ENCODE measurements at regions not wholly inside any gene's neighbourhood (a gene's known extent, or its start where the extent isn't known, plus 50 kb on each side); places are given as distances from the start of the nearest gene placed in this dataset.

DNA sequence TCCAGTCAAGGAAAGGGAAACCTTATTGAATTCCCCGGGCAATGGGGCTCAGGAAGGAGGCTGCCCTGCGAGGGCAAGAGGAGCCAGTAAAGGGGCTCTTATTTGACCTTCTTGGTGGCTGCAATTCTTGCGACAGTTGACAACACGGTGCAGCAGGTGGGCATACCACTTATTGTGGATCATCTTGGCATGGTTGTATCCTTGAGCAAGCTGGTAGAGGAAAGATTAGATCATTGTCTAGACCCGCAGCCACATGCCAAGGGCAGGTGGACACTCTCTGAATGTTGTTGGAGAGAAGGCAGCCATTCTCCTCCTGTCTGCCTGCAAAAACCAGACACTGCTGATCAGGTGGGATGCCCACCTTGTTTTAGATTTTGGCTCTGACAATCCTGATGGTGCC lies 170.2 kb upstream of the CHST9 start:
- BruUV-seq (replicated peaks) = no TSS peak
- no peak for FAIRE-seq
- Histone ChIP-seq H3K4me2 (ENCODE audit: control insufficient read depth, insufficient read depth) (no peak overlapping the region), H2AFZ (ENCODE audit: control insufficient read depth, low read depth, low read length) (no peak overlapping the region), H3K27ac (ENCODE audit: control insufficient read depth, insufficient read depth) (no peak overlapping the region), H3K27me3 (replicated peaks in 1 of 2; ENCODE audit: control insufficient read depth in 2 of 2, insufficient read depth in 2 of 2, low read length in 1 of 2) (no peaks in the 10 kb centered on the region), H3K4me1 (ENCODE audit: control insufficient read depth, insufficient read depth, low read length) (no peaks in the 10 kb centered on the region), H3K79me2 (ENCODE audit: control insufficient read depth, insufficient read depth, low read length) (no peaks in the 10 kb centered on the region), H3K36me3 (ENCODE audit: control insufficient read depth in 2 of 2, insufficient read depth in 2 of 2, low read length in 1 of 2) (no peaks in the 10 kb centered on the region), H3K4me3 (no peak overlapping the region), H3K9me3 (replicated peaks; ENCODE audit: control insufficient read depth, insufficient read depth, low read length) (no peaks in the 10 kb centered on the region), H4K20me1 (ENCODE audit: control insufficient read depth, insufficient read depth) (no peaks in the 10 kb centered on the region), H3K9ac (ENCODE audit: control insufficient read depth, insufficient read depth, low read length) (no peak overlapping the region)
- RAD21 ChIA-PET (ENCODE audit: unreplicated experiment) = no interaction called here
- no peak for DNase-seq (ENCODE audit: low read depth, low spot score)
- TF ChIP-seq NR2C1 (IDR thresholded peaks at IDR 0.05) (no peak), BACH1 (IDR thresholded peaks at IDR 0.05; ENCODE audit: borderline replicate concordance) (no peak), SMAD5 (IDR thresholded peaks at IDR 0.05; ENCODE audit: low read depth) (no peak), JUNB (IDR thresholded peaks at IDR 0.05) (no peak), ZNF207 (IDR thresholded peaks at IDR 0.05; ENCODE audit: borderline replicate concordance) (no peak), SUZ12 (IDR thresholded peaks at IDR 0.05; ENCODE audit: unreplicated experiment) (no peak), SMC3 (IDR thresholded peaks at IDR 0.05; ENCODE audit: borderline replicate concordance, low read length) (no peak), FOXM1 (IDR thresholded peaks at IDR 0.05; ENCODE audit: low read depth, low read length) (no peak), ATF7 (IDR thresholded peaks at IDR 0.05; ENCODE audit: low read depth) (no peak), NR2F1 (conservative IDR thresholded peaks at IDR 0.05) (no peak), HCFC1 (IDR thresholded peaks at IDR 0.05; ENCODE audit: low read length) (no peak), SPI1 (IDR thresholded peaks at IDR 0.05; ENCODE audit: borderline replicate concordance, insufficient read depth, low read depth, low read length) (no peak)
- TF ChIP-seq, protein P1, sequence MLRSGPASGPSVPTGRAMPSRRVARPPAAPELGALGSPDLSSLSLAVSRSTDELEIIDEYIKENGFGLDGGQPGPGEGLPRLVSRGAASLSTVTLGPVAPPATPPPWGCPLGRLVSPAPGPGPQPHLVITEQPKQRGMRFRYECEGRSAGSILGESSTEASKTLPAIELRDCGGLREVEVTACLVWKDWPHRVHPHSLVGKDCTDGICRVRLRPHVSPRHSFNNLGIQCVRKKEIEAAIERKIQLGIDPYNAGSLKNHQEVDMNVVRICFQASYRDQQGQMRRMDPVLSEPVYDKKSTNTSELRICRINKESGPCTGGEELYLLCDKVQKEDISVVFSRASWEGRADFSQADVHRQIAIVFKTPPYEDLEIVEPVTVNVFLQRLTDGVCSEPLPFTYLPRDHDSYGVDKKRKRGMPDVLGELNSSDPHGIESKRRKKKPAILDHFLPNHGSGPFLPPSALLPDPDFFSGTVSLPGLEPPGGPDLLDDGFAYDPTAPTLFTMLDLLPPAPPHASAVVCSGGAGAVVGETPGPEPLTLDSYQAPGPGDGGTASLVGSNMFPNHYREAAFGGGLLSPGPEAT (IDR thresholded peaks at IDR 0.05; ENCODE audit: low read depth) = no peak
- TF ChIP-seq, protein P2, sequence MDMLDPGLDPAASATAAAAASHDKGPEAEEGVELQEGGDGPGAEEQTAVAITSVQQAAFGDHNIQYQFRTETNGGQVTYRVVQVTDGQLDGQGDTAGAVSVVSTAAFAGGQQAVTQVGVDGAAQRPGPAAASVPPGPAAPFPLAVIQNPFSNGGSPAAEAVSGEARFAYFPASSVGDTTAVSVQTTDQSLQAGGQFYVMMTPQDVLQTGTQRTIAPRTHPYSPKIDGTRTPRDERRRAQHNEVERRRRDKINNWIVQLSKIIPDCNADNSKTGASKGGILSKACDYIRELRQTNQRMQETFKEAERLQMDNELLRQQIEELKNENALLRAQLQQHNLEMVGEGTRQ (IDR thresholded peaks at IDR 0.05; ENCODE audit: borderline replicate concordance, low read depth, low read length) = no peak
- TF ChIP-seq, protein P3, sequence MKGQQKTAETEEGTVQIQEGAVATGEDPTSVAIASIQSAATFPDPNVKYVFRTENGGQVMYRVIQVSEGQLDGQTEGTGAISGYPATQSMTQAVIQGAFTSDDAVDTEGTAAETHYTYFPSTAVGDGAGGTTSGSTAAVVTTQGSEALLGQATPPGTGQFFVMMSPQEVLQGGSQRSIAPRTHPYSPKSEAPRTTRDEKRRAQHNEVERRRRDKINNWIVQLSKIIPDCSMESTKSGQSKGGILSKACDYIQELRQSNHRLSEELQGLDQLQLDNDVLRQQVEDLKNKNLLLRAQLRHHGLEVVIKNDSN (IDR thresholded peaks at IDR 0.05; ENCODE audit: borderline replicate concordance, extremely low read length, insufficient read depth, low read depth, low read length) = no peak
- 26% methylated on average over 5 of the region's 5 CpGs for WGBS (ENCODE audit: insufficient coverage, insufficient replicate concordance, low lambda C conversion rate, missing lambda C conversion rate)
- POLR2A ChIA-PET = no interaction called here
- no peak for ATAC-seq
- SMC1A ChIA-PET (ENCODE audit: uncharacterized antibody, unreplicated experiment) = no interaction called here
- CTCF ChIA-PET = no interaction called here
- intact Hi-C loops (cut with micrococcal nuclease; ENCODE audit: unreplicated experiment) (no loop called here), in situ Hi-C loops (cut with MboI) (no loop called here)

Measured in GM12878 (cell line).